ENCODE measurements at regions not wholly inside any gene's neighbourhood (a gene's known extent, or its start where the extent isn't known, plus 50 kb on each side); places are given as distances from the start of the nearest gene placed in this dataset.
"Not testable (repeated sequence)": the region's sequence is repeated elsewhere in the genome, so short reads cannot be mapped to it uniquely, and the experiment has no call there.

DNA sequence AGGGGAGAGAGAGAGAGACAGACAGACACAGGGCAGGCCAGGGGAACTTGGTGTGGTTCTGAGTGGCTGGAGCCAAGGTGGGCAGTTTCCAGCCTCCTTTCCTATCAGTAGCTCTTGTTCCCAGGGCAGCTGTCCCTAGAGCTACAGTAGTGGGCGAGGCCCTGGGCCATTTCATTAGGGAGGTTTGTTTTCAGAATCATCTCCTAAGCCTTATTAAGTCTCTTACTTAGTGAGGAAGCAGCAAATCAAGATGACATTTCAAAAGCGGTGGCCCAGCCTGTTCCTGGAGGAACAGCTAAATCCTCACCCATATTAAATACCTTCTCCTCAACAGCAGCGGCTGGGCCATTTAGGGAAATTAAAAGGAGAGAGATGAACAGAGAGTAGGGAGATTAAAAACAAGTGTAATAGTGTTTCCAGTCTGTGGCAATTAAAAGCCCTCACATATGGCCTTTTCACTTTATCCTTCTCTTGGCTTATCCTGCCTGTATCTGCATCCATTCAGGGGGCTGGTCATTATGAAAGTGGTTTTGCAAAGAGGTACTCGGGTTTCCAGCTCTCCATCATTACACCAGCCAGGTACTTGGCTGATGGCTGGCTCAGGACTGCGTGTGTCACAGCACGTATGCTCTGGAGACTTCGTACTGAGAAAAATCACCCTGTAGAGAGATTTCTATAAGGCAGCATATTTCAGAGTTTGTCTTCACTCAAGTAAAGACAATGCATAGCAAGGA, 91.9 kb upstream of the PRR23C start:
- no peak for DNase-seq

DNA sequence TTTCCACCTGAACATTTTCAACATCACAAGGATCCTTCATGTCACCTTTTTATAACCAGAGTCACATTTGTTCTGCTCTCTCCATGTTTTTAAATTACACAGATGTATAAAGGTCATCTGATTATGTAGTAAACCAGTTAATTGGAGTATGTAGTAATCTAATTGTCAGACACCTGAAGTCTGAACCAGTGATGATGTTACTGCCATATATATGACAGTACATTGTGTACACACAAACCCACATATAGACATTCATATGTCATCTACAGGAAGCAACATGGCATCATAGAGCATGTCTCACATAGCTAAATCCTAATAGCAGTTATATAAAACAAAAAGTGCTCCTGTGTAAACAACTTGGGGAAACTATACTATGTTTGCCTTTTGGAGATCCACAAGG, 95.9 kb upstream of the PRR23C start:
- DNase-seq = no peak

DNA sequence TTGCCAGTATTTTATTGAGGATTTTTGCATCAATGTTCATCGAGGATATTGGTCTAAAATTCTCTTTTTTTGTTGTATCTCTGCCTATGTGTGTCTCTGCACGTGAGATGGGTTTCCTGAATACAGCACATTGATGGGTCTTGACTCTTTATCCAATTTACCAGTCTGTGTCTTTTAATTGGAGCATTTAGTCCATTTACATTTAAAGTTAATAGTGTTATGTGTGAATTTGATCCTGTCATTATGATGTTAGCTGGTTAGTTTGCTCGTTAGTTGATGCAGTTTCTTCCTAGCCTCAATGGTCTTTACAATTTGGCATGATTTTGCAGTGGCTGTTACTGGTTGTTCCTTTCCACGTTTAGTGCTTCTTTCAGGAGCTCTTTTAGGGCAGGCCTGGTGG, 101.3 kb upstream of the PRR23C start:
- not testable (repeated sequence) for DNase-seq

- DNase-seq = no peak
Measured at GRCh38 chr3:139151530-139151929, 106.8 kb upstream of the PRR23C start.

- DNase-seq = not testable (repeated sequence)
Measured at GRCh38 chr3:139153434-139153833, 108.7 kb upstream of the PRR23C start.

DNA sequence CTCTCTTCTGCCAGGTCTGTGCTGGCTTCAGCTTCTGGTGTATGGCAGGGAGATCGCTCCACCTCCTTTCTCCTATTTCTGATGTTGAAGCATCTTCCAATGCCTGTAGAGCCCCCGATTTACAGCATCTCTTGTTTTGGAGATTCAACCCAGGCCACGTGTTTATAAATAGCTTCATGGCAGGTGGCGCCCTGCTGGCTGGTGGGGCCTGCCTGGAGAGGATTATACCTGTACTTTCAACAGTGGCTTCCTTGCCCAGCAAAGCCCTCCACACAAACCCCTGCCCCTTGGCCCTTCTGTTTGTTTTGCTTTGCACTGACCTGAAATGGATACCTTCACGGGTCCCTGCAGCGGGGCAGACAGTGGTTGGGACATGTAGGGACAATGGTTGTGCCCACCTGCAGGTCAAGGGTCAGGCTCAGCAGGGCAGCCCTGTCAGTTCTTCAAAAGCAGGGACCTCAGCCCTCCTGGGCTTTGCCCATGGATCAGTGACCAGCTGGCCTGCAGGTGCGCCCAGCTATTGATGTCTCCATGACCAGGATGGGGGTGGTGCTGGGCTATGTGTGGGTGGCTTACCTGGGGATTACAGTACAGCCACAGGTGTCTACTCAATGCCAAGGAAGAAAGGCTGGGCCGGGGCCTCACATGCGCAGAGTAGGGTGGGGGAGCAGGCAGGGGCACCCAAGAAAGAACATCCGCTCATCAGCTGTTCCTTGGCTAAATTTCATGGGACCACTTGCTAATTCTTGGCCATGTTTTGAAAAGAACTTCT, 112.7 kb upstream of the PRR23C start:
- no peak for DNase-seq

- no peak for DNase-seq
Measured at GRCh38 chr3:139159356-139159755, 114.7 kb upstream of the PRR23C start.

DNA sequence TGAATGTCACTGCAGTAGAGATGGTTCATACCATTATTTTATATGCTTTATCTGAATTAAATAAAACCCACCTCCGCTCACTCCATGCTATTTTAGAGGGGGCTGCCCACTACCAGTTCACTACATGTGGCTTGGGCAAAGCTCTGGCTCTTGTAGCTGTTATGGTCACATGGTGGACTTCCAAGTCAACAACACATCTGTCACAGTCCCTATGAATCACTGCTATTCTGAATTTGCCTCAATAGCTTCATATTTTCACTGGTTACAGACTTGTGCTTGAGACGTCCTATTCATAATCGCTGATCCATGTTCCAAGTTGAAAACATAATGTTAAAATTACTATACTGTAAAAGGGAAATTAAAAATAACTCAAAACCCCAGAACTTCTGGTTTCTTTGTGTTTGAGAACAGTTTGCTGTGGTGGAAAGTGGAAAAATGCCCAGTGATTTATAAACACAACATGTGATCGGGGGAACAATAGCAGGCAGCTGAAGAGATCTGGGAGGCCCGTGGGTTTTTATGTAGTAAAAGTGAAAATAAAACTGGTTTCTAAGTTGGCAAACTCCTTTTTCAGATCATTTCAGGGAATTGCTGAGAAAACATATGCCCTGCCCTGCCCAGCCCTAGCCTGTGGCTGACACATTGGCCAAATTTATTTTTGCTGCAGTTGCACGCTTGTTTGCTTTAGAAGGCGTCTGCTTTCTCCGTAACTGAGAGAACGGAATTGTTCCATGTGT, 128.8 kb upstream of the PRR23C start:
- DNase-seq = no peak

GRCh38 chr3:139180489-139180888, 135.8 kb upstream of the PRR23C start:
- no peak for DNase-seq

DNA sequence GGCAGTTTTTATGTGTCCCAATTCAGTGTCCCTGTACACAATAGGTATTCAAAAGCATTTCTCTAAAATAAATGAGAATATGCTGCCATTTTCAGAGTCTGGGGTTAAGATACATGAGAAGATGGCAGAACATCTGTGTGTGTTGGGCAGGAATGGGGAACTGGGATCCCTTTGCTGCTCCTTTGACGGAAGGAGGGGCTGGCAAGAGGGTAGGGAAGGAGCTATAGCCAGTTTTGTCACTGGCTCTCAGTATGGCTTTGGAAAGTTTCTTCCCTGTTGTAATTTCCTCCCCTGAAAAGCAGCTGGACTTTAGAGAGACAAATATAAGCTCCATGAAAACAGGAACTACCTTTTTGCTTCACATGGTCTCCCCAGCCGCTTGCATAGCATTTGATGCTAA, 137.5 kb upstream of the PRR23C start:
- DNase-seq = no peak

DNA sequence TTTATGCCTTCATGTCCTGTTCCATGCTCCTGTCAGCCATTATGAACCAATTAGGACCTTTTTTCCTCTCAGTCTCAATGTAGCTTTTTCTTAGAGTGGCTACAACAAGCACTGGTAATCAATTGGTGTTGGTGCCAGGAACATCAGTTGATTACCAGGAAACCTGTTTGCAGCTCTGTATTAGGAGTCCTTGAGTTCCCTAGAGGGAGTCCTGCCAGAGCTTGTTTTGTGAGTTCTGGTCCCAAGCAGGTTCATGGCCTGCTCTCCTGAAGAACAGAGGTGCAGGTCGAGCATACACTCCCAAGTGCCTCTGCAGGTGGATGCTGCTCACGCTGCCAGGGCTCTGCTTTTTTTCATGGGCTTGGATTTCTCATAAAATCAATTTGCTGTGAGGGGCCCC, 137.9 kb upstream of the PRR23C start:
- DNase-seq = no peak

- no peak for DNase-seq
Measured at GRCh38 chr3:139185527-139185926, 140.8 kb upstream of the PRR23C start.

DNA sequence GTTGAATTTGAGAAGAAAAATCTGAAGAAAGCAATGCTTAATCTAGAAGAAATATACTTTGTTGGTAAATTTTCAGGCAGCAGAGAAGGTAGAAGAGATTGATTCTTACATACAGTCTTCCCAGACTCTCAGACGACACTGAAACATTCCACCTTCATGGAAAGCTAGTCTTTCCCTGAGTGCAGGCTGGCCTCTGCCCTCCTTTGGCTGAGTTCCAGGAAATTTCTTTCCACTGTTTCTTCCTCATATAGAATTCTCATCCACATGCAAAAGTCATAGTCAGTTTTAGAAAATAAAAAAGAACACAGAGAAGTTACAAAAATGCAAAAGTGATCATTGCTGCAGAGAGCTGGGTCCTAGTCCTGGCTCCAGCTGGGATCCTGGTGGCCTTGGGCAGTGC, 142.5 kb upstream of the PRR23C start:
- DNase-seq = no peak

DNA sequence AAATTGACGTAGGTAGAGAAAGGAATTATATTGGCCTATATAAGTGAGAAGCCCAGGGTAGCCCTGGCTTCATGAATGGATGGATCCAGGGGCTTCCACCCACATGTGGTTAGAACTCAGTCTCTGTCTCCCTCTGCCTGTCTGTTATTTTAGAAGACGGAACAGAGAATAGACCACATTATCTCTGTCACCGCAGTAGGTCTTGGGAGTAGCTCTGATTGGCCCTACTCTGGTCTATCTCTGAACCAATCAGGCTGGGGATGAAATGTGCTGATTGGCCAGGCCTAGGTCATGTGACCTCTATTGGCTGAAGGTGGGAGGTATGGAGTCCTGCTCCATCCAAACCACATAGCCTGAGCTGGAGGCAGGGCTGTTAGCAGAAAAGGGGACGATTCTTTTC, 143.0 kb upstream of the PRR23C start:
- DNase-seq = no peak

DNA sequence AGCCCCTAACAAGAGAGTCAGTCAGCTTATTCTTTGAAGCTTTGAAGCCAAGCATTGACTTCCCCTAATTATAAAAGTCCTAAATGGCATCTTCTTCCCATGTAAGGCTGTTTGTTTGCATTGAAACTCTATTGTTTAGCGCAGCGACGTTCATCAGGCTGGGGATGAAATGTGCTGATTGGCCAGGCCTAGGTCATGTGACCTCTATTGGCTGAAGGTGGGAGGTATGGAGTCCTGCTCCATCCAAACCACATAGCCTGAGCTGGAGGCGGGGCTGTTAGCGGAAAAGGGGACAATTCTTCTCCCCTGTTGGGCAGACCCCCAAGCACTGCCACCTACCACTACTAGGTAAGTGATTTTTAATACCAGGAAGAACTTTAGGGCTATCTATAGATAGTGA, 145.3 kb upstream of the PRR23C start:
- DNase-seq = no peak

- not testable (repeated sequence) for DNase-seq
Measured at GRCh38 chr3:139194421-139194820, 149.4 kb upstream of the MRPS22 start.

GRCh38 chr3:139196146-139196545, 147.7 kb upstream of the MRPS22 start:
- DNase-seq = not testable (repeated sequence)

DNA sequence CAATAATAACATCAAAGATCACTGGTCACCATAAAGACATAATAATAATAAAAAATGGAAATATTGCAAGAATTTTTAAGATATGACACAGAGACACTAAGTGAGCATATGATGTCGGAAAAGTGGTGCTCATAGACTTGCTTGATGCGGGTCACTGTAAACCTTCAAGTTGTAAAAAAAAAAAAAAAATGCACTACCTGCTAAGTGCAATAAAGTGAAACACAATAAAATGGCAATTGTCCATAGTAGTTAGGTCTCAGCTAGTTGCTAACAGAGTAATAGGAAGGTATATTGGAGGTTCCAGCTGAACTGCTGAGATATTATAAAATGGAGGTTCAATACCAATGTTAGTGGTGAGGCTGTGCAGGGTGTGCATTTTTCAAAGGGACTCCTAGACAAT, 146.6 kb upstream of the MRPS22 start:
- DNase-seq = no peak

GRCh38 chr3:139198186-139198585, 145.6 kb upstream of the MRPS22 start:
- no peak for DNase-seq

DNA sequence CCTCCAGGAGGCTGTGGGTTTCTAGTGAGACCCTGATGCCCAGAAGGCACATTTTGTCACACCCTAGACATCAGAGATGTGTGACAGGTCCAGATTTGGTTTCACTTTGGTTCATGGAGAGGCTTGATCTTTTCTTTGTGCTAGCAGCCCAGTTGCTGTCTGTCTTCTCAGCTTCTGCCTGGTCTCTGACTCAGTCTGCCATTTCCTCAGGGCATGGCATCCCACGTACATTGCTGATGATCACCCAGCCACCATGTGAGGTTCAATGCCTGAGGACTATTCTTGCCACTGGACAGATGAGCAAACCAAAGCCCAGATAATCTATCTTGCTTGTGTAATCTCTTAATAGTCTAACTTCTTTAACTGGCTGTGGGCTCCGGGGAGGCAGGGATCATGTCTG, 144.9 kb upstream of the MRPS22 start:
- DNase-seq = no peak

DNA sequence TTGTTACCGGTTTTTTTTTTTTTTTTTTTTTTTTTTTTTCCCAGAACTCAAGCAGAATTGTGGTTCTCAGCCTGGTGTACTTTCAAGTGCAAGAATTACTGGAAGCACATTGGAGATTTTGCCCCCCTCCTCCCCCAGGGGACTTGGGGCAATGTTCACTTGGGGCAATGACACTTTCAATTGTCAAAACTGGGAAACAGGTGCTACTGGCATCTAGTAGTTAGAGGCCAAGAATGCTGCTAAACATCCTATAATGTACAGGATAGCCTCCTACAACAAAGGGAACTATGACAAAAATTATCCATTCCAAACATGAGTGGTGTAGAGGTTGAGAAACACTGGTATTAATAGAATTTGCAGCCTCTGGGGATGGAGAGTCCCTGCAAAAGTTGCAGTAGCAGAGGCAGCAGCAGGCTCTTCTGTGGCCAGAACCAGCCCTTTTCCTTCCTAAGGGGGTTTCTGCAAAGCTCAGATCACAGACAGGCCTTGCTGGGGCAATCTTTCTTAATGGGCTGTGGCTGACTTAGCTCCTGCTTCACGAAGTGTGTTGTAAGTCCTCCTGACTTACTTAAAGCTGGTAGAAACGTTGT, 144.3 kb upstream of the MRPS22 start:
- no peak for DNase-seq

- no peak for DNase-seq
Measured at GRCh38 chr3:139201446-139202225, 142.2 kb upstream of the MRPS22 start.
